Anterior cingulate cortex (tissue), 58 donors: ENCODE measurements at regions not wholly inside any gene's neighbourhood (a gene's known extent, or its start where the extent isn't known, plus 50 kb on each side); places are given as distances from the start of the nearest gene placed in this dataset.

Experiments used
- DNase-seq, 58 donors: peaks; one replicate each; lab custom pipeline; 2025; lab: John Stamatoyannopoulos, UW

DNA sequence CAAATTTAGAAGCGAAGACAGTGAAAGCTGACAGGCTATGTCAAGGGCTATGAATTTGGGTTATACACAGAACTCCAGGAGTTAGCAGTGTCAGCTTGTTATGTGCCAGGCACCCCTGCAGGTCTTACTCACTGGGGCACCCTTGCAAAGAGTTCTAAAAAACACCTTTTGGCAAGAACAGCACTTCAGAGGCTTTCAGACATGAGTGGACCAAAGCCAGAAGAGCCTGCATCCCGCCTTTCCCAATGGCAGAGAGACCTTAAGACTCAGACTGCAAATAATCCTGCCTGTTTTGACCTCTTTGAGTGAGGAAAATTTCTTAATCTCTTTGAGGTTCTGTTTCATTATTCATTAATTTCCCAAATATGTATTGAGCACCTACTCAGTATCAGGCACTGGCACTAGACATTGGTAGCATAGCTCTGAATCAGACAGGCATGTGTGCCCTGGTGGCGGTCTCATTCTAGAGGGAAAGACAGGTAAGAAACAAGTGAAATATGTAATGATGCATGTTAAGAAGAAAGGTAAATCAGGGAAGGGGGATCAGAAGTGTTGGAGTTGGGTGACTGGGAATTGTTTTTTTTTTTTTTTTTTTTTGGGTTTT is 280.0 kb downstream of the KBTBD8 start:
- DNase-seq, result no peak

DNA sequence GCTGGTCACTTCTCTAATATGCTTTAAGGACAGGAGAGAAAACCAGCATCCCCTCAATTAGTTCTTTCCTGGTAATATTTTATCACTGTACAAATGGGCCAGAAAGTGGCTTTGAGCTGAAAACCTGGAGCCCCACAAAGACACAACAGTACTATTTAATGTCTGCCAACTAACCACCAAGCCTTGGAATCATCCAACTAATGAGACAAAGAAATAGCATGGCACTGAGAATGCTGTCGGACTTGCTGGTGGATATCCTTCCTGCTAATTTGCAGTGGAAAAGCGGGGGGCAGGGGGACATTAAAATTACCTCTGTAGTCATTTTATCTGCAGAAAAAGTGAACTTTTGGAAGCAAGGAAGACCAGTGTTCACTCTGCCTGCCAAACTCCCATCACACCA is 288.5 kb downstream of the KBTBD8 start:
- DNase-seq, result no peak

DNA sequence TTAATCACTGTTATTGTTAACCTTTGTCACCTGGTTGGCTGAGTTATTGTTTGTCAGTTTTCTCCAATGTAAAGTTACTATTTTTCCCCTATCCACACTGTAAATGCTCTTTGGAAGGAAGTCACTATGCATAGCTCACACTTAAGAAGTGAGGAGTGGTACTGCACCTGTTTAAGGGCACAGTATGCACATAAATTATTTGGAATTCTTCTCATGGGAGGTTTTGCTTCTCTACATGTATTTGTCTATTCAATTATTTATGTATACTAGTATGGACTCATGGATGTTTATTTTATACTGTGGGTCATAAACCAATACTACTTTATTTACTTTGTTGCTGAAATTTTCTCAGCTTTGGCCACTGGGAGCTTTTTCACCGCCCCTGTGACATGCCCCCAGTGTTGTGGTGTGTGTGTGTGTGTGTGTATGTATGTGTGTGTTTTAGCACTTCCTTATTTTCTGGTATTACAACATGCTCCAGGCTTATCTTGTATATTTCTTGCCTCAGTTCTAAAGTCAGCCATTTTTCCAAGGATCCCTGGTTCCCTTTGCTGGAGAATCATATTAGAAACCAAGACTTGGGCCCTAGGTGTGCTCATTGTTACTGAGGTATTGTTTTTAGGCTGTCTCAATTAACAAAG is 290.5 kb downstream of the KBTBD8 start:
- DNase-seq, result no peak

DNA sequence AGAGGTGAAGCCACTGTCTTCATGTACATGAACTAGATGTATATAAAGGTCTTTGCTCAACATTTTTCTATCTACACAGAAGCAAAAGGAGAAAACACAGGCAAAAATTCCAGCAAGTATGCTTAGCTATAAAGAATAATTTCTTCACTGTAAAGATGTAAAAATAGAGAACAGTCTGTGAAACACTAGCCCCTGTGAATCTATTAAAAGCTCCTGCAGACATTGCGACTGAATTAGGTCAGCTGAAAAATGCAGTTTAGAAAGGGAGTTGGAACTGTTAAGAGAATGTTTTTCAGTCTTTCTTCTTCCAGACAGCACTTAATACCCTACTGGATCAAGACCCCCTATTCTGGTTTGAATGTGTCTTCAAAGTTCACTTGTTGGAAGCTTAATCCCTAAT is 291.5 kb downstream of the KBTBD8 start:
- peak in 2 of 58 donors; percentile 12 to 20 for DNase-seq

DNA sequence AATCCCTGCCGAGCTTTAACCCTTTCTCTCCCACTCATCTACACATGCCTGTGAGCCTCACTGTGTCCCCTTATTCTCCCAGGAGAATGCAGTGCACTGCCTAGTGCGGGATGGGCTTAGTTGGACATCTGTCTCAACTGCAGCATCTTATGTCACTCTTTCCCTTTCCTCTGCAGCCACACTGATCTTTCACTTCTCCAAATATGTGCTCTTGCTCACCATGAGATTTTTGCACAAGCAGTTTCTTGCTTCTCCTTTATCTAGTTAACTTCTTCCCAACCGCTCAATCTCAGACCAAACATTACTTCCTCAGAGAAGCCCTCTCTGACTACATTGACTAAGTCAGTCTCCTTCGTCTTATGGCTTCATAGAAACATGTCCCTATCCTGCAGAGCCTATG is 292.3 kb downstream of the KBTBD8 start:
- peak in 4 of 58 donors; percentile 5 to 48 (median 17) for DNase-seq

DNA sequence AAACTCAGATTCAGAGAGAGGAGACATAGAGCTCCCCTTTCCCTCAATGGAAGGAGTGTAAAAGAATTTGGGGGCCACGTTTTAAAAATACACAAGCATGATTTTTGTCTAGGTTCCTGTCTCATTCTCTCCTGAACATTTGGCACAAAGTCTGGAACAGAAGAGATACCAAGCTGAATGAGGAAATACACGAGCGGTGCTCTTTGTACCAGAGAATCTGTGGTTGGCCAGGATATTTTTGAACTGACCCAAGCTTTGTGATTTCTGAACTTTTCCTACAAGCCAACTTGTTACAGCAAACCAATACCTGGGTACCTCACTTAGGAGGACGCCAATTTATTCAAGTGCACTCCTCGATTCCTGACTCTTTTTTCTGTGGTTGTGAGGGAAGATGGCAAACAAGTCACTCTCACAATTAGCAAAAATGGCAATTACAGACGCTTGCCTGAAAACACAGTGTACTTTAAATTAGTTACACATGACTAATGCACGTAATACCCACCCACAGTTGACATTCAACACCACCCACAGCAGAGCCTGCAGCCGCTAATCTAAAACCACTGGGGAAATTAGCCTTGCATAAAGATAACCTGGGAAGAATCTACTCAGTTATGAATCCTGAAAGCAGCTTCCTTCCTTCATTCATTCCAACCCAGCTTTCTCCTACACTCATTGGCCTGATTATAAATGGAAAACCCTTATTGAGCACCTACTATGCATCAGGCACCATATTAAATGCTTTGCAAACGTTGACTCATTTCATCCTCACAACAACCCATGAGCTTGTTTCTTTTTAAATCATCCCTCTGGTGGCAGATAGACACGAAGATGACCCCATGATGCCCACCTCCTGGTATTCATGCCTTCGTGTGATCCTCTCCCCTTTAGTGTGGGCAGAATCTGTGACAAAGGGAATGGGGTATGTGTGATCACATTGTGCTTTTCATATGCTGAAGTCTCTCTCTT is 293.5 kb downstream of the KBTBD8 start:
- peak in 6 of 58 donors; percentile 13 to 59 (median 30) for DNase-seq

DNA sequence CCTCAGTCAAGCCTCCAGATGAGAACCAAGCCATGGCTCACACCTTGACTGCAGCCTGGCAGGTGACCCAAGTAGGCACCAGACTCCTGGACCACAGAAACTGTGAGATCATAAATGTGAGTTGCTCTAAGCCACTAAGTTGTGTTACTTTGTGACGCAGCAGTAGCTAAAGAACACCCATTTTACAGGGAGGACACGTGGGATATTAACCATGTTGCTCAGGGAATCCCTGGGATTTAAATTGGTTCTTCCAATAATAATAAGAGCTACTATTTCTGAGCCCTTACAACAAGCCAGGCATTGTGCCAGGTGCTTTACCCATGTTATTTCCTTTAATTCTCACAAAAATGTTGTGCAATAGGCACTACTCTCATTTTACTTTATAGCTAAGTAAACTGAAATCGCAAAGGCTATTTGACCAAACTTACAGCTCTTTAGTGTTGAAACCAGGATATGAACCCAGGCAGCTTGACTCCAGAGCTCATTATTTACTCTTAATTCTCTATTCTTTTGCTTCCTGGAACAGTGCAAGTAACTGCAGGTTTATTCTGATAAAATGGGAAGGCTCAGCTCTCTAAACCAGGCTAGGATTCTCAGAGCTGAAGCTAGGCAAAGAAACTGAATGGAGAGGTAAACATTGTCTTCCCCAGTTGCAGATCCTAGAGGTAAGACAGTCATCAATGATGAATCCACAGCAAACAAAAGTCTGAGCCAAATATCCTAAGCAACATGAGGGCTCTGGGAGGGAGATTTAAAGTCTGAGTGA is 294.4 kb downstream of the KBTBD8 start:
- no peak for DNase-seq

DNA sequence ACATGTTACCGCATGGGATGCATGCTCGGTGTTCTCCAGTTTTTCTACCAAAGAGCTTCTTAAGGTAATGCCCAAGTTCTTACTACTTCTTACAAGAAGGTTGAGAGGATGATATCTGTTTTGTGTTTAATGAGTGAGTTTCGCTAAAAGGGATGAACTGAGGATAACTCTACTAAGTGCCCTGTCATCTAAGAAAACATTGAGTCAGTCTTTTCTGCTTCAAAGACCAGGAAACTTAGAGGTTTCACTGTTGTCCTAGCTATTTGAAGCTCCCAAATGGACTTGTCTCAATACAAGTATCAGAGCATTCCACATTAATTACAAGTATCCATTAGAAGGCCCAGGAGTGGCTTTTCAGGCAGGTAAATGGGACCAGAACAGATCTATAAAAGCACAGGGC is 296.2 kb downstream of the KBTBD8 start:
- DNase-seq, result no peak

DNA sequence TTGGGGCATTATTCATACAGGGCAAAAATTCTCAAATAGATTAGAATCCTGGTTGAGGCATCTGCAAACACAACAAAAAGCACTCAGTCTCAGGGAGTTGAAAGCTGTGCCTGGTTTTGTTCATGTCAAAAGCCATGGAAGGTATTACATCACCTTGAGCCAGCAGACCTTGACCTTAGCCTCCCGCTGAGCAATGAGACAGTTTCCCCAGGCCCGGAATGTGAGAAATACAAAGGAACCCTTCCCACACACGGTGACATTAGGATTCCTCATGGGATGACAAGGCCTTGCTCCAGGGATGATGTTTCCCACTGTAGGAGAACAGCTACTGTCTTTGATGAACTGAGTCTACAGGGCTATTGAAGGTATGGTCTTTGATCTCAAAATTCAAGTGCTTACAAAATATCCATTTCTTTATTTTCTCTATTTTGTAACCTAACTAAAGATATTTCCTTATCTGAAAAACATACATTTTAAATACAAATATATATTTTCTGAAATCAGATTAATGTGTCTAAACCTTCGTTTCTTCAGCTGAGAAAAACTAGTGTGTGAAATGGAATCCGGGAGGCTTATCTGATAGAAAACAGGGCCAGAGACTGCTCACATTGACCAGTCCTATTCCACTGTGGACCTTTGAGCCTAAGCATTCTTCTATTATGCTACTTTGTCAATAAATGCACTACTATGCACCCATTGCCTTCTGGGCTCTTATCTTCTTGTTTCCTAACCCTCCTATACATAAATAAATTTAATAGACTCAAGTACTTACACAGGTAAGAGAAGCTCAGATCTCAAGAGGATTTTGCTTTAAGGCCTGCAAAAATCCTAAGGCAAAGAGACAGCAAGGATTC is 298.2 kb downstream of the KBTBD8 start:
- no peak for DNase-seq

DNA sequence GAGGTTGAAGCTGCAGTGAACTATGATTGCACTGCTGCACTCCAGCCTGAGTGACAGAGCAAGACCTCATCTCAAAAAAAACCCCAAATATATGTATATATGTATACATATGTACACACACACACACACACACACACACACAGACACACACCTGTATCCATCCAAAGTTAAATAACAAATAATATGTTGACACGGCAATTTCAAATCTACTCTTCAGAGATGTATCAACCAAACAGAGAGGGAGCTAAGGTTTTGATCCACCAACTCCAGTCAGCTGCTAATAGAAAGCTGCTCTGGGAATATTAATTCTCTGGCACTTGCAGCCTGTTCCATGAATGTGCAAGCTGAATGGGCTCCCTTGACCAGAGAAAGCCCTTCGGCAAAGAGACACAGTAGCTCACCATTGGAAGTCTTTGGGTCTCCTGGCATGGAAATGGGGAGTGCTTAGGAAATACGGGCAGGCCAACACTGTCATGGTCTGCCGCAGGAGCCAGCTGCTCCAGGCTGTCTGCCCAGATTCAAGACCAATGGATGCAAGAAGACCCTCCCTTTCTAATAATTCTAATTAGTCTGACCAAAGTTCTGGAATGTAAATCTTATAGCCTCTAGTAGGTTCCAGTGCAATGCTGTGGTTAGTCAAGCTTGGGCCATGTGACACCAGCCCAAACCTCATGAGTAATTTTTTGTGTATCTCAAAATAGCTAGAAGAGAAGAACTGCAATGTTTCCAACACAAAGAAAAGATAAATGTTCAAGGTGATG is 299.8 kb downstream of the KBTBD8 start:
- DNase-seq, result no peak

DNA sequence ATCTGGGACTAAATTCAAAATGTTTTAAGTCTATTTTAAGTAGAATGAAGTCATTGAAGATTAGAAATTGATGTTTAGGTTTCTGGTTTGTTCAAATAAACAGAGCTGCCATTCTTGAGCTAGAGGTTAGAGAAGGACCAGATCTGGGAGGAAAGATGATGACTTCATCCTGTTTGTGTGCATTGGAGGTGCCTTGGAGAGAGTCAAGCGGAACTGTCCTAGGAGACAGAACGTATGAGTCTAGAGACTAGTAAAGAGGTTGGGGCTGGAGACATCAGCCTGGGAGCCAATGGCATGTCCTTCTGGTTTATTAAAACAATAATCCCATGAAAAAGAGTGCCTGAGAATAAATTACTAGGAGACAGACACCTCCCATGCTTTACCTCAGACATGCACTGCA is 303.4 kb downstream of the KBTBD8 start:
- no peak for DNase-seq

DNA sequence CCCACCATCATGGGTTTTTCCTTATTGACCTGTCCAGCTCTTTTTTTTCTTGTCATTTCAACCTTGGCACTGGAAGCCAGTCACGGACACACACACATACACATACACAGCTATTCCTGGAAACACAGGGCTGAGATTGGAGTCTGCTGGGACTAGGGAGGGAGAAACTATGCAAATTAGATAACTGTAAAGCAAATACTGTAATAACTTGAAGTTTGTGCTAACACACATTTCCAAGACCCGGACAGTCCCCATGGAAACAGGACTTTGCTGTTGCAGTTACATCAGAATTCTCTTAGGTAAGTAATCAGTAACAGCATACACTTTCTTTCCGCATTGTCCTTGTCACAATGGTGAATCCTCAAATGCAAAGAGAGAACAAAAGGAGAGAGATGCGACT is 304.4 kb downstream of the KBTBD8 start:
- DNase-seq, result no peak

DNA sequence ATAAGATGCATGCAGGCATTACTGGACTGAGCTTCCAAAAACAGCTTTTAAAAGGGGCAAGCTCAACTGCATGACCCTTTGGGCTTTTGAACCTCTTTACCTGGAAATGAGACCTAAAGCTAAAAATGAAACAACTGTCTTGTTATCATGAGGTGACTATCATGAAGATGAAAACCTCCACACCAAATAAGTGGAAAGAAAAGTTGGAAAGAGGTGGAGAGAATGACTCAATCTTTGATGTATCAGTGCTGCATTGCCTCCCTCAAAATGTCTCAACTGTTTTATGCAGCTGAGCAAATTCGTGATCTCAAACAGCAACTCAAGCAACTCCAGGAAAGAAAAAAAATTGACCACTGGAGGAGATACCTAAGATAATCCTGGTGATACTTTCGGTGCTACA is 307.1 kb downstream of the KBTBD8 start:
- DNase-seq, result no peak

DNA sequence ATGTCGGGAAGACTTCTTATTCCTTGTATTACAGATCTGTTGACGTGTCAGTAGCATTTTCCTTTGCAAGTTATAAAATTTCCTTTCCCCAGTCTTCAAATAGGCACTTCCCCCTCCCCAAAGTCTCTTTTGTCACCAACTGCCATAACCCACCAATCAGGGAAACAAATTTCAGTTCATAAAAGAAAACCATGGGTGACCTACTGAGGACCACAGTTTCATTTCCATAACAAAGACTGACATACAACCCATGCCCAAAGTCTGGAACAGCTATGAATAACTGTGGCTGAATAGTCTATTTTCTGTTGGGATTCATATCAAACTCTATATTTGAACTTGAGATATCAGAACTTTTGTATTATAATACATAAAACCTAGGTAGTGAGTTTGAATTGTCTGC is 307.8 kb downstream of the KBTBD8 start:
- no peak for DNase-seq

DNA sequence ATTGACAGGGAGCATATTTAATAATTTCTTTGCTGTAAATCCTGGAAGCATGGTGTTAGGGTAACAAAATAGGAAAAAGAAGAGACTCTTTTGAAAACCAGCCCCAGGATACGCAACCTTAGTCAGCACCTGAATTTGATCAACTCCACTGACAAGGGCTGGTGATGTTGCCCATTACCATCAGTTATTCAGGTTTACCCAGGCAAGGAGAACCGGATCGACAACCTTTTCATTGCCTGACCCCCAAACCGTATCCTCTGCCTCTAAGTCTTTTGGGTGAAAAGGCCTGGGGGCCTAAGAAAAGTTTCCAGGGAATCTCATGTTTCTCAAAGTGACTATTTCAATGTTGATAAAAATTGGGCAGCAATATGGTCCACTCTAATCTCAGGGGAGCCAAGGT is 313.3 kb downstream of the KBTBD8 start:
- no peak for DNase-seq

DNA sequence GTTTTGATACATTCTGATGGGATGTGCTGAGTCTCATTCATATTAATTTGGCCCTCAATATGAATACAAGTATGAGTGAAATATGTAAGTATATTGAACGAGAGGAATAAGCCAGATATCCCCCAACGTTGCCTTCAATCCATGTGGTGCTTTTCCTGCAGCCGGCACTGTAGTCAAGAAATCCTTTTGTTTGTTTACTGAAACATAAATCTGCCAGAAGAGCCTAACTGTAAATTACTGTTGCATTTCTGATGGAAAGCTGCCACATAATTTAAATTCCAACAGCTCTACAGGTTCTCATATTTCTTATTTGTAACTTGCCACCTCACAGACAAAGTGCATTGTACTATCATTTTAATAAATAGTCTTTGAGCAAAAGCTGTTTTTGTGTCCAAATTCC is 314.0 kb downstream of the KBTBD8 start:
- no peak for DNase-seq

DNA sequence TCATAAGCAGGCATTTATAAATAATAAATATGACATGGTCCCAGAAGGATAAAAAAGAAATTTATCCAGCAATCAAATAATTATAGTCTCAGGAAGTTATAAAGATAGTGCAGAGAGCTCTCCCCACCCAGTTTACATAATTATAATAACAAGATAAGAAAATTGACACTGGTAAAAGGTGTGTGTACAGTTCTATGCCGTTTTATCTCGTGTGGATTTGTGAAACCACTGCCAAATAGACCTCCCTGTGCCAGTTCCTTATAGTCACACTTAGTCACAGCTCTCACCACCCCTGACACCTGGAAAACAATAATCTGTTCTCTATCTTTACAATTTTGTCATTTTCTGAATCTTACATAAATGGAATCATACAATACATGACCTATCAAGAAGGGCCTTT is 320.1 kb downstream of the KBTBD8 start:
- DNase-seq, result no peak

DNA sequence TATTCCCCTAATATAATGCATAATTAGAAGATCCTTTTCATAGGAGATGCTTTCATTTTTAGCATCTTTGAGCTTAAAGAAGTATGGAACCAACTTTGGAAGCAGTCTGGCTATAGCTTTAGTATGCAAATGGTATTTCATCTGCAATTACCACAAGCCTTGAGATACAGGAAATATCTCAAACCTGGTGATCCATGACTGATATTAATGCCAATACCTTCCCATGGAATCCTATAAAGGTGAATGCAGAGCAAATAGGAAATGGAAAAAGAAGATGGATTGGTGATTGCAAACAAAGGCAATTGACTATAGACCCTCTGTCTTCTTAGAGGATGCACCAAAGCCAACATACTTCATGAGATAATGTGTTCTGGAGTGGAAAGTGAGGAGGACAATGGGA is 326.4 kb downstream of the KBTBD8 start:
- DNase-seq, result no peak
